ENCODE measurements at regions not wholly inside any gene's neighbourhood (a gene's known extent, or its start where the extent isn't known, plus 50 kb on each side); places are given as distances from the start of the nearest gene placed in this dataset.

DNA sequence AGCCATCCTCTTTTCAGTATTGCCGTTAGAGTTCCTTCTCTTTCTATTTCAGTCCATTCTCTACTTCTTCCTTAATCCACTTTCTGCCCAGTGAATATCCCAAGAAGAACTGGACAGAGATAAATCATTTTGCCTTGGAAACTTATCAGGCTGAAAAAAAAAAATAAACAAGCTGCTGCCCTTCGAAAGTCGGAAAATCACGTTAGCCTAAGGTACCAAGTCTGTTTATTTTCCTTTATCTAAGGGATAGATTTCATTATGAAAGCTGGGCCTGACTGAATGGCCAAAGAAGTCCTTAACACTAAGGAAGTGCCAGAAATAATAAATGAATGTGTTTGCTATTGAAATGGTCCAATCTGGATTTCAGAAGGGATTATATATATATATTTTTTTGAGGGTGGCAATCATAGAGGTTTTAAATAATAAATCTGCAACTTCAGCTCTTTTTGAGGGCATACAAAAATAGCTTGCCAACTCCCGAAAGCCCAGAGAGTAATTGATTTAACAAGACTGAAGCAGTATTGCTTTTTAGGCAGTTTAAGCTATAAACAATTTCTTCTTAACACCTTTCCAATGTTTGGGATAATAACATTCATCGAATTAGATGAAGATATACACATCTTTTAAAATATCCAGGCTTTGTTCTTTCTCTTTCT, 127.0 kb upstream of the STMND1 start:
- DNase-seq, result no peak

- no peak for DNase-seq
Measured at GRCh38 chr6:16974387-16974673, 127.5 kb upstream of the STMND1 start.

DNA sequence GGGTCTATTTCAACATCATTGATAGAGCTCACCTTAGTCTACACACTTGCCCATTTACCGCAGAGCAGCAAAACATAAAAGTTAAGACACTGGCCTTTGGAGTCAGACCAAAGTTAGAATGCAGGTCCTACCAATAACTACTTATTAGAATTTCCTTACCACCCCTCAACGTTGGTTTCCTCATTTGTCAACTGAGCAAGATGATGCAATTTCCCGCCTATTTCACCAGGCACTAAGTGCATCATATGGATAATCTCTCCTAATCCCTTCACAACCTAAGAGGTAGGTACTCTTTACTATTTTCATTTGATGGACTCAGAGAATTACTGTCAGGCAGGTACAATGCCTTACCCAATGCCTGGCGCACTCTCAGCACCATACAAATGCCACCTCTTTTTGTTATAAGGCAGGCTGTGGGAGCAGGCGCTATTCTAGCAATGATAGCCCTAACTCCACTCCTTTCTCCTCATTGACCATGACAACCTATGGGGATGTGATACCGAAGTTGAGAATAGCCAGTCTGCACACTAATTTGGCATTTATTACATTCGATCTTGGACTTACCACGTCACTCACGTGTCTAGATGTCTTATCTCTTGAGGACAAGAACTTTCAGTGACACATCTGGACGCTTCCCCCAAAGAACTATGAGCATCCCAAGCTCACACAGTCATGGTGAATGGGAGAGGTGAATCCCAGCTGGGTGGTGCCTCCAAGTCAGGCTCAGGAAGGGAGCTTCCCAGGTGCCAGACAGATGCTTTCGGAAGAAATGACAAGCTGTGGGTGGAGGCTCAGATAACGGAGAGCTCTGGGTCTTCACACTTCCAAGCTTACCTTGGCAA, 128.1 kb upstream of the STMND1 start:
- DNase-seq, result no peak

DNA sequence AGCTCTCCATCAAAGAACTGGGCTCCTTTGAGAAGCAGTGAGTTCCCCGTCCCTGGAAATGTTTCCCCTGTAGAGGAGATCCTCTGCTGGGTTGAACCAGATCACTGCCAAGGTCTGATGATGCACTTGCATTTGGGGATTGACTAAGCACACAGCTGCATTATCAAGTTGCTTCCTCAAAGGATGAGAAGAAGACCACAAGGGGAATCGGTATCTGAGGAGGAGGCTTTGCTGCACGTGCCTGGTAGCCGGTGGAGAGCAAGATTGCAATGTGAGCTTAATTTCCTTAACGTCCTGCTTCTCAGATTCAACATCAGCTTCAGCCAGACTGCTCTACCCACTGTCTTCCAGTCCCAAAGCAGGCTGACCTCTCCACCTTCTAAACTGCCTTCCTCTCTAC, 128.8 kb upstream of the STMND1 start:
- no peak for DNase-seq

DNA sequence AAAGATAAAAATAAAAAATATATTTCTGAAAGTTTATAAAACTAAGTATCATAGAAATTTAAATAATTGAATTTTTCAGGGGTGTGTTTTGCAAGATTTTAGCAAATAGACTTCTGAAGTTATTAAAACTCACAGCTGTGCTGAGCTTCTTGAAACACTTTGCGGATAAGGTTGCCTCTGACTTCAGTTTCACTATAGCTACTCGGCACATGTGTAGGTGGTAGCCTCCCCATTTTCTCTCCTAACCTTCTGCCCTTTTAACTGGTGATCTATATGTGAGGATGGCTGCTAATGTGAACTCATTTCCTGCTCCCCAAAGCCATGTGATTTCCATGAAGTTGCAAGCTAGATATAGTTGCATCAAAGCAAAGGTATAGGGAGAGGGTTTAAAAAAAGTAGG, 129.3 kb upstream of the STMND1 start:
- DNase-seq, result no peak

GRCh38 chr6:16969699-16970655, 131.9 kb upstream of the STMND1 start:
- DNase-seq, result no peak

DNA sequence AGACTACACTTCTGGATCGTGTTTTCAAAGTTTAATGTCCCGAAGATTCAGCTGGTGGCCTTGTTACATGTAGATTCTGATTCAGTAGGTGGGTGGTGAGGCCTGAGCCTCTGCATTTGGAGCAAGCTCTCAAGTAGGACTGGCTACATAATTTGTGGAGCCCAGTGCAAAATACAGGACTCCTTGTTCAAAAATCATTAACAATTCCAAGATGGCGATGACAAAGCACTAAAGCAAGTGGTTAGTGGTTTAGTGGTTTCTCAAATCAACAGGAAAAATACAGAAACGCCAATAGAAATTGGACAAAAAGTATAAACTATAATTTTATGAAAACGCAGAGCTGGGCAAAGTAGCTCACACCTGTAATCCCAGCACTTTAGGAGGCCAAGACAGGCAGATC, 133.7 kb upstream of the STMND1 start:
- DNase-seq, result no peak

- no peak for DNase-seq
Measured at GRCh38 chr6:16967470-16967817, 134.4 kb upstream of the STMND1 start.

- no peak for DNase-seq
Measured at GRCh38 chr6:16966791-16967469, 134.9 kb upstream of the STMND1 start.

DNA sequence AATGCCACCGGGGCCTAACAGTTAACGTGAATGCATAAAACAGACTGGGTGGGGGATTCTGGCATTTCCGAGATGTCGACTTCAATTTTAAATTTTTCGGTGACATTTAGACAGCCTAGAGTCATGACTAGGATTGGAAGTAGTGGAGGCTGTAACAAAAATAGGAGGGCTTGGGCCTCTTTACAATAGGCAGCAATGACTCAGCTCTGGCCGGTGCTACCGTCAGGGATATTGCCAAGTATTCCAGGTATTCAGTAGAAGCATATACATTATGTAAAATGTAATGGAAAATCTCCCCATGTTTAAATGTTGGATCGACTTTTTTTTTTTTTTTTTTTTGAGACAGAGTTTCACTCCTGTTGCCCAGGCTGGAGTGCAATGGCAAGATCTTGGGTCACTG, 136.2 kb upstream of the STMND1 start:
- DNase-seq, result no peak

DNA sequence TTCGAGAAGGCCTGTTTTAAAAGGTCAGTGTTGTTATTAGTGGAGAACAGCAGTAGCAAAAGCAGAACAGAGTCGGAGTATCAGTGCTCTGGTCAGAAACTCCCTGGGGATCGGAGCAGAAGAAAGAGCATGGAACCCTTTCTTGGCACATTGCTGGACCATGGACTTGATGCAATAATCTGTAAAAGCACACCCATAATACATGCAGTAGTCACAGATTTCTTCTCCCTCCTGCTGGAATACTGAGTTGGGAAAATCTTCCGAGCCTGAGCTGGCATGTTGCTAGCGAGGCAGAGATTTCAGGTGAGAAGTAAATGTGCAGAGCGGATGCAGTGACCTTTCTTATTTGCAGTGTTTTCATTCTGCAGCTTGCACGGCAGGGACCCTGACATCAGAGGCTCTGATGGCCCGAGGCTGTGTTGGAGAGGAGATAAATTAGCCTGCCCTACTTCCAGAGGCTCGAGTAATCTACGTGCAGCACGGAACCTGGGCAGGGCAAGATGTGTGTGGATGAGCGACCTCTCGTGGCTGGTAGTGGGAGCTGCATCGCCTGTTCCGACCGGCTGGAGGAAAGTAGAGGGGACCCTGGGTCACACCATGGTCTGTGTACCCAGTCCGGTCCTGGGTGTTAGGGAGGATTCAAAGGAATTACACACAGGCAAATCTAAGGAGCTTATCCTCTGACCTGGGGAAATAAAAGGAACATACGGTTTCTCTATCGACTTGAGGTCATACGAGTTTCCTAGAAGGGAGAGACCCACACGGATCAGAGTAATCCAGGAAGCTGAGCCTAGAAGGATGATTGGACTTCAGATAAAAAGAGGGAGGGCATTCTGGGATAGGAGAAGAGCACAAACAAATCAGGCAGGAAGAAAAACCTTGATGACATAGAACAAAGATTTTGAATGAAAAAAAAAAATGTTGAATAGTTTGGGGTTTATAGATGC, 137.0 kb upstream of the STMND1 start:
- DNase-seq, result peak in 1 of 2 donors; percentile 2

DNA sequence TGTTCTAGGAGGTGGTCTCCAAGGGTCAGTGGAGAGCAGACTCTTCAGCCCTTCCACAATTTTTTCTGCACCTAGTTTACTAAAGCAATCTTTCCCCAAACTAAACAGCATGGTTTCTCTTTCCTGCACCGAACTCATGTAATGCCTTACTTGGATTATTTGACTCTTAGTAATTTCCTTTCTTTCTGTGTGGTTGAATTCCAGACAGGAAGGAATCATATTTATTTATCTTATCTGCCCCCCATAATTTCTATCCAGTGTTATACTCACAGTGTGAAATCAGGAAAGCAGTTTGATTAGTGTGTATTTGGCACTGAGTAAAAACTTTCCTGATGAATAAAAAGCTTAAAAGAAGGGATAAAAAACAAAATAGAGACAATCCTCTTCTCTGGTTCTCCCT, 140.3 kb upstream of the STMND1 start:
- no peak for DNase-seq

GRCh38 chr6:16959789-16960188, 142.1 kb upstream of the STMND1 start:
- DNase-seq, result no peak

DNA sequence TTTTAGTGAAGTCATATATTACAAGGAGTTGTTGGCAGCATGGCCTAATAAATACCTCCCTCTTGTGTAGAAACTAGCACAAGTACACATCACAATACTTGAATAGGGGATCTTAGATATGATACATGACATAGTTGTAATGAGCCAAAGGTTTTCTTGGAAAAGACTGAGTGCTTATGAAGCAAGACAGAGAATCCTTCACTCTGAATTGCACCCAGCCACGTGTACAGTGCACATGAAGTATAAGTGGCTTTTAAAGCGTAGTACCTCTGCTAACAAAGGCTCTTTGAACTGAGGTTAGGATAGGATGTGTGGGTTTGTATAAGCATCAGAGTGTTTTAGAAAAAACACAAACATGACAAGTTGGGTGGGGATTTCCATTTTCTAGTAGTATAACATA, 145.5 kb upstream of the STMND1 start:
- no peak for DNase-seq

DNA sequence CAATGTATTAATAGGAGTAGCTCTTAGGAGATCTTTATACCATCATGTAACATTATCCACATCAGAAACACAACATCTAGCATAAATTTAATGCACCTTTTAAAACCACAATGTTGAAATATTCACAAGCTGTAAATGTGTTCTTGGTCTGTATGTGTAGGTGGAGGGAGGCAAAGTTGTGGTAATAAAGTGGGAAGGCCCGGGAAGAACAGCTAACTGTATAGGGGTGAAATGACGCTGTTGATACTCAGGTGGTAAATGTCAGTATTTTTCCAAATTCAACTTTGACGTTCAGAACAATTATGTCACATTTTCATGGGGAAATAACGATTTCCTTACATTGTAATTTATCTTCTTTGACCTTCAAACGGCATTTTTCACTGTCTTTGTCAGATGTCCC, 146.0 kb upstream of the STMND1 start:
- DNase-seq, result no peak

DNA sequence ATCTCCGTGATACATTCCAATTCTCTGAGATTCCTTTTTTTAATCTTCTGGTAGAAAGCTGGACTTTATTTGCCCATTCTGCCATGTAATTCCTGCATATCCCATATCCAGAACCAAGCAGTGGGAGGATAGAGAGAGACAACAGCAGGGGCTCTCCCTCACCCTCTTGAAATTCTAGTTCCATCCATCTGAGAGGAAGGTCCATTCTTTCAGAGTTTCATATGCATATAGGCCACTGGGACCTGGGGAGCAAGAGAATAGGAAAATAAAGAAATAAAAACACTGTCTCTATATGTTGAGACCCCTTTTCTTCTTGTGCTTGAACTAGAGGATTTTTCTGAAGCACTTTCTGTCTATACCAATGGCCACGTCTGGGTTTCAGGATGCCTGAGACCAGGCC, 147.9 kb upstream of the STMND1 start:
- no peak for DNase-seq

GRCh38 chr6:16953446-16953845, 148.4 kb upstream of the STMND1 start:
- DNase-seq, result no peak

GRCh38 chr6:16950825-16951495, 150.9 kb upstream of the STMND1 start:
- no peak for DNase-seq

GRCh38 chr6:16950302-16950701, 151.5 kb upstream of the STMND1 start:
- no peak for DNase-seq

- no peak for DNase-seq
Measured at GRCh38 chr6:16949716-16950115, 152.1 kb upstream of the STMND1 start.

GRCh38 chr6:16948396-16948795, 153.5 kb upstream of the STMND1 start:
- no peak for DNase-seq
